PC-9 (cell line): ENCODE measurements at regions not wholly inside any gene's neighbourhood (a gene's known extent, or its start where the extent isn't known, plus 50 kb on each side); places are given as distances from the start of the nearest gene placed in this dataset.

Experiments used
- BruUV-seq: library from RNA; stranded (reverse); fragments of 400-500 nt; replicated peaks from 2 replicates; lab custom pipeline; 2021; lab: Mats Ljungman, UMichigan
- CTCF ChIA-PET: fragments of 300-600 bp; sonication (Branson Sonifier 250); formaldehyde crosslinking; loops from one replicate; lab custom pipeline; 2022; ENCODE audit warnings: antibody characterized with exemption; lab: Charles Lee
- POLR2A ChIA-PET: fragments of 300-600 bp; sonication (Branson Sonifier 250); formaldehyde crosslinking; loops from one replicate; lab custom pipeline; 2022; ENCODE audit warnings: antibody characterized with exemption; ENCODE audit not compliant: unreplicated experiment; lab: Charles Lee
- DNase-seq, 2 experiments: peaks; one replicate each; pipeline versions ENCODE4 v3.0.0 to v3.0.0-alpha.2; 2015 to 2022; ENCODE audit warnings: mixed read lengths in 1 of 2
- H2AFZ ChIP-seq: fragments of 200-600 bp; sonication (generic); 2 replicates; pipeline ENCODE4 v1.8.1; 2017; ENCODE audit warnings: antibody characterized with exemption
- H3F3A ChIP-seq: fragments of 200-600 bp; sonication (generic); 2 replicates; pipeline ENCODE4 v1.8.1; 2017; ENCODE audit warnings: antibody characterized with exemption, mild to moderate bottlenecking, low read depth; ENCODE audit not compliant: insufficient read depth
- H3K27ac ChIP-seq: fragments of 200-600 bp; sonication (generic); 2 replicates; pipeline ENCODE4 v1.6.1; 2016; ENCODE audit warnings: mixed run types
- H3K27me3 ChIP-seq: fragments of 200-600 bp; sonication (generic); 2 replicates; pipeline ENCODE4 v1.6.1; 2016; ENCODE audit warnings: low read depth, mixed run types; ENCODE audit not compliant: insufficient read depth
- H3K36me3 ChIP-seq: fragments of 200-600 bp; sonication (generic); 2 replicates; pipeline ENCODE4 v1.6.1; 2016; ENCODE audit warnings: low read depth, mixed run types
- H3K4me1 ChIP-seq: fragments of 200-600 bp; sonication (generic); replicated peaks from 2 replicates; pipeline ENCODE4 v1.6.1; 2016; ENCODE audit warnings: mixed run types; ENCODE audit not compliant: insufficient read depth
- H3K4me2 ChIP-seq: fragments of 200-600 bp; sonication (generic); 2 replicates; pipeline ENCODE4 v1.6.1; 2017; ENCODE audit warnings: mixed run types
- H3K4me3 ChIP-seq: fragments of 200-600 bp; sonication (generic); 2 replicates; pipeline ENCODE4 v1.6.1; 2016; ENCODE audit warnings: mixed run types
- H3K79me2 ChIP-seq: fragments of 200-600 bp; sonication (generic); 2 replicates; pipeline ENCODE4 v1.6.1; 2017; ENCODE audit warnings: low read depth, mixed run types
- H3K9me2 ChIP-seq: fragments of 200-600 bp; sonication (generic); 2 replicates; pipeline ENCODE4 v1.8.1; 2017; ENCODE audit warnings: mild to moderate bottlenecking; ENCODE audit not compliant: insufficient read depth
- H3K9me3 ChIP-seq: fragments of 200-600 bp; sonication (generic); 2 replicates; pipeline ENCODE4 v1.8.1; 2016; ENCODE audit warnings: low read depth; ENCODE audit not compliant: insufficient read depth
- H4K20me1 ChIP-seq: fragments of 200-600 bp; sonication (generic); 2 replicates; pipeline ENCODE4 v1.8.1; 2017; ENCODE audit not compliant: insufficient read depth
- EZH2 ChIP-seq: fragments of 200-600 bp; sonication (generic); IDR thresholded peaks from 2 replicates; pipeline ENCODE4 v1.8.0; 2017; ENCODE audit warnings: antibody characterized with exemption, low read depth
- intact Hi-C: fragments of 100-400 bp; cut with micrococcal nuclease; formaldehyde crosslinking; loops from one replicate; pipeline ENCODE4 v1.10.0; 2022; ENCODE audit not compliant: unreplicated experiment
- TF ChIP-seq, protein P1 (sequence below): fragments of 200-600 bp; sonication (generic); conservative IDR thresholded peaks from 2 replicates; pipeline ENCODE4 v1.6.1; 2017; ENCODE audit warnings: mixed run types, antibody characterized with exemption, mild to moderate bottlenecking, moderate library complexity

DNA sequence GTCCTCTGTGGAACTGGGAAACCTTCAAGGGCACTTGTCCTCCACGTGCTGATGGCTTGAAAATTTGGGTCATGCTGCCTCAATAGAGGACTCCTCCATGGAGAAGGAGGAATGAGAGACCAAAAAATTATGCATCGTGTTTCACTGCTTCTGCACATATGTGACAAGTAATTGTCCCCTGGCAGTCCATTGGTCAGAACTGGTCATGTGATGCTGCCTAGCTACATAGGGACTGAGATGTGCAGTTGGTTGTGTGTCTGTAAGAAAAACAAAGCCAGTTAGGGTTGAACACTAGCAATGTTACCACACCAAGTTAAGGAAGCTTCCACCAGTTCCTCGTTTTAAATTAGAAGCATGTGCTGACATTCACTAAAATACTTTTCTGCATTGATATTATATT lies 201.9 kb upstream of the ANKH start:
- POLR2A ChIA-PET: no interaction called here
- Histone ChIP-seq H3K4me2 (no peak overlapping the region), H3K27ac (no peak overlapping the region), H3K4me1 (no peaks in the 10 kb centered on the region), H3F3A (no peaks in the 10 kb centered on the region), H2AFZ (no peak overlapping the region), H3K27me3 (no peaks in the 10 kb centered on the region), H4K20me1 (no peaks in the 10 kb centered on the region), H3K79me2 (no peaks in the 10 kb centered on the region), H3K36me3 (no peaks in the 10 kb centered on the region), H3K9me2 (no peaks in the 10 kb centered on the region), H3K4me3 (no peak overlapping the region), H3K9me3 (no peaks in the 10 kb centered on the region)
- TF ChIP-seq, protein P1, sequence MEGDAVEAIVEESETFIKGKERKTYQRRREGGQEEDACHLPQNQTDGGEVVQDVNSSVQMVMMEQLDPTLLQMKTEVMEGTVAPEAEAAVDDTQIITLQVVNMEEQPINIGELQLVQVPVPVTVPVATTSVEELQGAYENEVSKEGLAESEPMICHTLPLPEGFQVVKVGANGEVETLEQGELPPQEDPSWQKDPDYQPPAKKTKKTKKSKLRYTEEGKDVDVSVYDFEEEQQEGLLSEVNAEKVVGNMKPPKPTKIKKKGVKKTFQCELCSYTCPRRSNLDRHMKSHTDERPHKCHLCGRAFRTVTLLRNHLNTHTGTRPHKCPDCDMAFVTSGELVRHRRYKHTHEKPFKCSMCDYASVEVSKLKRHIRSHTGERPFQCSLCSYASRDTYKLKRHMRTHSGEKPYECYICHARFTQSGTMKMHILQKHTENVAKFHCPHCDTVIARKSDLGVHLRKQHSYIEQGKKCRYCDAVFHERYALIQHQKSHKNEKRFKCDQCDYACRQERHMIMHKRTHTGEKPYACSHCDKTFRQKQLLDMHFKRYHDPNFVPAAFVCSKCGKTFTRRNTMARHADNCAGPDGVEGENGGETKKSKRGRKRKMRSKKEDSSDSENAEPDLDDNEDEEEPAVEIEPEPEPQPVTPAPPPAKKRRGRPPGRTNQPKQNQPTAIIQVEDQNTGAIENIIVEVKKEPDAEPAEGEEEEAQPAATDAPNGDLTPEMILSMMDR: no peak
- no peak for TF ChIP-seq EZH2
- CTCF ChIA-PET: no interaction called here
- BruUV-seq: no TSS peak
- no peak for DNase-seq
- intact Hi-C loops: no loop called here

DNA sequence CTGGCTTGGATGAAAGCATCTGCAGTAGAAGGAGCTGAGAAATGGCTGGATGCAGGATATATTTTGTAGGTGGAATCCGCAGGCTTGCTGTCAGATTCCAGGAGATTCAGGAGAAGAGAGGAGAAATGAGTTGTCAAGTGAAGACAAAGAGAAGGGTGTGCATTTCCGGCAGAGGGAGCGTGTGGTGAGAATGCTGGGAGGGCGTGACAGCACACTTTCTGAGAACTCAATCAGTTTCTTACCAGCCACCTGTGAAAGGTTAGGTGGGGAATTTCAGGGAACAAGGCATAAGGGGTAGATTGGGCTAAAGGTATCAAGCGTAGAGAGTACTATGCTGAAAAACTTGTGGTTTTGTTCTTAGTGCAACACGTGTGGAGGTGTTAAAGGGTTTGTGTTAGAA lies 199.3 kb upstream of the ANKH start:
- Histone ChIP-seq H3F3A (no peaks in the 10 kb centered on the region), H3K27ac (no peak overlapping the region), H3K4me3 (no peak overlapping the region), H3K9me3 (no peaks in the 10 kb centered on the region), H3K79me2 (no peaks in the 10 kb centered on the region), H2AFZ (no peak overlapping the region), H3K9me2 (no peaks in the 10 kb centered on the region), H4K20me1 (no peaks in the 10 kb centered on the region), H3K27me3 (no peaks in the 10 kb centered on the region), H3K36me3 (no peaks in the 10 kb centered on the region), H3K4me2 (no peak overlapping the region), H3K4me1 (no peaks in the 10 kb centered on the region)
- BruUV-seq: no TSS peak
- intact Hi-C loops: no loop called here
- ChIA-PET CTCF (no interaction called here), POLR2A (no interaction called here)
- no peak for DNase-seq
- TF ChIP-seq, protein P1: no peak
- TF ChIP-seq EZH2: no peak

DNA sequence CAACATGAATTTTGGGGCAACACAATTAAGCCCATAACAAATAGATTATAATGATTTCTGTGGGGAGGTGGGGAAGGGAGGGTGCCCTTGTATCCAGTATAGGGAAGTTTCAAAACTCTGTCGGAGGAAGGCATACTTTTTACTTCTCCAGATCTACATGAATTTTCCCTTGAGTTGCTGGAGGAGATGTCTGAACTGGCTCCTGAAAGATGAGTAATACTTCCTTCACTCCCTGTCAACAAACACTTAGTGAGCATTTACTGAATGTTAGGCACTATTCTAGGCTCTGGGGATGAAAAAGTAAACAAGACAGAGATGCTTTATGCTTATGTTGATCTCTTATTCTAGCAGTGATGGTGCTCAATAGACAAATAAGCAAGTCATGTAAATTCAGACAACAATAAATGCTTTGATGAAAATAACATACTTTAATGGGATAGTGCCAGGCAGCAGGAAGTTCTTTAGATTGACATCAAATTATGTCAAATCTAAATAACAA lies 197.9 kb upstream of the ANKH start:
- H2AFZ ChIP-seq: no peak overlapping the region

More for the DNA sequence above, 197.9 kb upstream of the ANKH start:
- Histone ChIP-seq H3K4me3 (no peak overlapping the region), H3K79me2 (no peaks in the 10 kb centered on the region), H3K4me1 (no peaks in the 10 kb centered on the region), H4K20me1 (no peaks in the 10 kb centered on the region), H3K36me3 (no peaks in the 10 kb centered on the region), H3K9me2 (no peaks in the 10 kb centered on the region), H3K27me3 (no peaks in the 10 kb centered on the region), H3F3A (no peaks in the 10 kb centered on the region), H3K4me2 (no peak overlapping the region), H3K9me3 (no peaks in the 10 kb centered on the region), H3K27ac (no peak overlapping the region)
- CTCF ChIA-PET: no interaction called here
- intact Hi-C loops: no loop called here
- POLR2A ChIA-PET: no interaction called here
- no peak for TF ChIP-seq EZH2
- TF ChIP-seq, protein P1: no peak
- DNase-seq: no peak
- BruUV-seq: no TSS peak
